ENCODE measurements at regions not wholly inside any gene's neighbourhood (a gene's known extent, or its start where the extent isn't known, plus 50 kb on each side); places are given as distances from the start of the nearest gene placed in this dataset.

GRCh38 chr5:167895899-167896659 is 395.4 kb upstream of the WWC1 start:
- H3K4me3 Mint-ChIP-seq, result no peak overlapping the region
- H3K4me1 Mint-ChIP-seq (ENCODE audit: low read depth), result no peaks in the 10 kb centered on the region
- H3K36me3 Mint-ChIP-seq (ENCODE audit: low read depth), result no peaks in the 10 kb centered on the region
- H3K27me3 Mint-ChIP-seq, result no peaks in the 10 kb centered on the region
- H3K9me3 Mint-ChIP-seq, result no peaks in the 10 kb centered on the region
- no peak overlapping the region for H3K27ac Mint-ChIP-seq

- Mint-ChIP-seq H3K27me3 (no peaks in the 10 kb centered on the region), H3K36me3 (ENCODE audit: low read depth) (no peaks in the 10 kb centered on the region), H3K4me1 (ENCODE audit: low read depth) (no peaks in the 10 kb centered on the region), H3K27ac (no peak overlapping the region), H3K4me3 (no peak overlapping the region), H3K9me3 (no peaks in the 10 kb centered on the region)
Observed at GRCh38 chr5:167896814-167897213, 394.6 kb upstream of the WWC1 start.

- H3K27ac Mint-ChIP-seq, result no peak overlapping the region
- no peaks in the 10 kb centered on the region for H3K27me3 Mint-ChIP-seq
- H3K36me3 Mint-ChIP-seq (ENCODE audit: low read depth), result no peaks in the 10 kb centered on the region
- H3K4me1 Mint-ChIP-seq (ENCODE audit: low read depth), result no peaks in the 10 kb centered on the region
- H3K4me3 Mint-ChIP-seq, result no peak overlapping the region
- no peaks in the 10 kb centered on the region for H3K9me3 Mint-ChIP-seq
Observed at GRCh38 chr5:167897371-167897770, 394.1 kb upstream of the WWC1 start.

- H3K36me3 Mint-ChIP-seq (ENCODE audit: low read depth), result no peaks in the 10 kb centered on the region
- H3K27me3 Mint-ChIP-seq, result no peaks in the 10 kb centered on the region
- no peak overlapping the region for H3K27ac Mint-ChIP-seq
- no peaks in the 10 kb centered on the region for H3K4me1 Mint-ChIP-seq (ENCODE audit: low read depth)
- no peak overlapping the region for H3K4me3 Mint-ChIP-seq
- no peaks in the 10 kb centered on the region for H3K9me3 Mint-ChIP-seq
Observed at GRCh38 chr5:167898361-167899042, 392.9 kb upstream of the WWC1 start.

- Mint-ChIP-seq H3K36me3 (ENCODE audit: low read depth) (no peaks in the 10 kb centered on the region), H3K4me3 (no peak overlapping the region), H3K9me3 (no peaks in the 10 kb centered on the region), H3K27ac (no peak overlapping the region), H3K4me1 (ENCODE audit: low read depth) (no peaks in the 10 kb centered on the region), H3K27me3 (no peaks in the 10 kb centered on the region)
Observed at GRCh38 chr5:167899490-167900070, 391.9 kb upstream of the WWC1 start.

GRCh38 chr5:167900340-167900935 is 391.0 kb upstream of the WWC1 start:
- Mint-ChIP-seq H3K27ac (no peak overlapping the region), H3K27me3 (no peaks in the 10 kb centered on the region), H3K36me3 (ENCODE audit: low read depth) (no peaks in the 10 kb centered on the region), H3K9me3 (no peaks in the 10 kb centered on the region), H3K4me1 (ENCODE audit: low read depth) (no peaks in the 10 kb centered on the region), H3K4me3 (no peak overlapping the region)

- H3K27me3 Mint-ChIP-seq, result no peaks in the 10 kb centered on the region
- no peak overlapping the region for H3K4me3 Mint-ChIP-seq
- no peak overlapping the region for H3K27ac Mint-ChIP-seq
- no peaks in the 10 kb centered on the region for H3K36me3 Mint-ChIP-seq (ENCODE audit: low read depth)
- H3K4me1 Mint-ChIP-seq (ENCODE audit: low read depth), result no peaks in the 10 kb centered on the region
- no peaks in the 10 kb centered on the region for H3K9me3 Mint-ChIP-seq
Observed at GRCh38 chr5:167902298-167902697, 389.1 kb upstream of the WWC1 start.

GRCh38 chr5:167903243-167903642 is 388.2 kb upstream of the WWC1 start:
- Mint-ChIP-seq H3K9me3 (no peaks in the 10 kb centered on the region), H3K36me3 (ENCODE audit: low read depth) (no peaks in the 10 kb centered on the region), H3K27ac (no peak overlapping the region), H3K4me3 (no peak overlapping the region), H3K4me1 (ENCODE audit: low read depth) (no peaks in the 10 kb centered on the region), H3K27me3 (no peaks in the 10 kb centered on the region)

- Mint-ChIP-seq H3K4me1 (ENCODE audit: low read depth) (no peaks in the 10 kb centered on the region), H3K4me3 (no peak overlapping the region), H3K27ac (no peak overlapping the region), H3K36me3 (ENCODE audit: low read depth) (no peaks in the 10 kb centered on the region), H3K9me3 (no peaks in the 10 kb centered on the region), H3K27me3 (no peaks in the 10 kb centered on the region)
Observed at GRCh38 chr5:167903659-167904058, 387.8 kb upstream of the WWC1 start.

- H3K4me1 Mint-ChIP-seq (ENCODE audit: low read depth), result no peaks in the 10 kb centered on the region
- no peak overlapping the region for H3K4me3 Mint-ChIP-seq
- no peaks in the 10 kb centered on the region for H3K9me3 Mint-ChIP-seq
- no peak overlapping the region for H3K27ac Mint-ChIP-seq
- H3K36me3 Mint-ChIP-seq (ENCODE audit: low read depth), result no peaks in the 10 kb centered on the region
- no peaks in the 10 kb centered on the region for H3K27me3 Mint-ChIP-seq
Observed at GRCh38 chr5:167905919-167906853, 385.3 kb upstream of the WWC1 start.

- Mint-ChIP-seq H3K4me1 (ENCODE audit: low read depth) (no peaks in the 10 kb centered on the region), H3K36me3 (ENCODE audit: low read depth) (no peaks in the 10 kb centered on the region), H3K27ac (no peak overlapping the region), H3K9me3 (no peaks in the 10 kb centered on the region), H3K4me3 (no peak overlapping the region), H3K27me3 (no peaks in the 10 kb centered on the region)
Observed at GRCh38 chr5:167908606-167909005, 382.8 kb upstream of the WWC1 start.

GRCh38 chr5:167912941-167913665 is 378.3 kb upstream of the WWC1 start:
- Mint-ChIP-seq H3K9me3 (peaks cover 3% of the 10 kb centered on the region), H3K4me1 (ENCODE audit: low read depth) (no peaks in the 10 kb centered on the region), H3K4me3 (no peak overlapping the region), H3K36me3 (ENCODE audit: low read depth) (no peaks in the 10 kb centered on the region), H3K27ac (no peak overlapping the region), H3K27me3 (no peaks in the 10 kb centered on the region)

GRCh38 chr5:167915237-167915636 is 376.2 kb upstream of the WWC1 start:
- H3K27ac Mint-ChIP-seq, result no peak overlapping the region
- H3K9me3 Mint-ChIP-seq, result peaks cover 7% of the 10 kb centered on the region
- H3K4me3 Mint-ChIP-seq, result no peak overlapping the region

GRCh38 chr5:167916261-167916691 is 375.2 kb upstream of the WWC1 start:
- no peaks in the 10 kb centered on the region for H3K27me3 Mint-ChIP-seq
- H3K4me3 Mint-ChIP-seq, result no peak overlapping the region
- H3K9me3 Mint-ChIP-seq, result peaks cover 7% of the 10 kb centered on the region
- H3K27ac Mint-ChIP-seq, result no peak overlapping the region
- no peaks in the 10 kb centered on the region for H3K4me1 Mint-ChIP-seq (ENCODE audit: low read depth)
- no peaks in the 10 kb centered on the region for H3K36me3 Mint-ChIP-seq (ENCODE audit: low read depth)

More at GRCh38 chr5:167915237-167915636, 376.2 kb upstream of the WWC1 start:
- no peaks in the 10 kb centered on the region for H3K36me3 Mint-ChIP-seq (ENCODE audit: low read depth)
- H3K27me3 Mint-ChIP-seq, result no peaks in the 10 kb centered on the region
- no peaks in the 10 kb centered on the region for H3K4me1 Mint-ChIP-seq (ENCODE audit: low read depth)
